Mesendoderm (in vitro differentiated cells): ENCODE measurements at regions not wholly inside any gene's neighbourhood (a gene's known extent, or its start where the extent isn't known, plus 50 kb on each side); places are given as distances from the start of the nearest gene placed in this dataset.

Source experiments
- DNase-seq: peaks from one replicate; pipeline ENCODE4 v3.0.0; 2013
- H2AK5ac ChIP-seq: 2 replicates; pipeline ENCODE4 v1.6.1; 2013; ENCODE audit warnings: low read length, inconsistent platforms
- H2BK120ac ChIP-seq: 2 replicates; pipeline ENCODE4 v1.6.1; 2013; ENCODE audit warnings: low read depth, mild to moderate bottlenecking, low read length, moderate library complexity, mixed read lengths
- H2BK15ac ChIP-seq: replicated peaks from 2 replicates; pipeline ENCODE4 v1.6.1; 2013; ENCODE audit warnings: low read depth, mild to moderate bottlenecking, moderate library complexity
- H2BK5ac ChIP-seq: 2 replicates; pipeline ENCODE4 v1.6.1; 2013; ENCODE audit warnings: low read length, inconsistent platforms
- H3K18ac ChIP-seq: 2 replicates; pipeline ENCODE4 v1.6.1; 2013; ENCODE audit warnings: mild to moderate bottlenecking, low read length, mixed read lengths
- H3K23ac ChIP-seq: one replicate; pipeline ENCODE4 v1.6.1; 2013; ENCODE audit warnings: low read length
- H3K27ac ChIP-seq: 2 replicates; pipeline ENCODE4 v1.5.1; 2013; ENCODE audit warnings: low read depth, mild to moderate bottlenecking, inconsistent platforms, low read length, moderate library complexity
- H3K27me3 ChIP-seq: 2 replicates; pipeline ENCODE4 v1.6.1; 2013; ENCODE audit warnings: low read length, control low read depth, mild to moderate bottlenecking, inconsistent platforms; ENCODE audit not compliant: insufficient read depth, poor library complexity
- H3K36me3 ChIP-seq: 2 replicates; pipeline ENCODE4 v1.6.1; 2013; ENCODE audit warnings: low read length, inconsistent platforms; ENCODE audit not compliant: control insufficient read depth, insufficient read depth
- H3K4ac ChIP-seq: one replicate; pipeline ENCODE4 v1.6.1; 2013; ENCODE audit warnings: low read depth, mild to moderate bottlenecking, low read length, moderate library complexity
- H3K4me1 ChIP-seq: 2 replicates; pipeline ENCODE4 v1.6.1; 2013; ENCODE audit warnings: low read depth, low read length, inconsistent platforms; ENCODE audit not compliant: control insufficient read depth
- H3K4me2 ChIP-seq: 2 replicates; pipeline ENCODE4 v1.6.1; 2013; ENCODE audit warnings: low read length
- H3K4me3 ChIP-seq: 2 replicates; pipeline ENCODE4 v1.5.1; 2013; ENCODE audit warnings: mild to moderate bottlenecking, low read length
- H3K56ac ChIP-seq: one replicate; pipeline ENCODE4 v1.6.1; 2013; ENCODE audit warnings: low read length
- H3K79me1 ChIP-seq: 2 replicates; pipeline ENCODE4 v1.6.1; 2013; ENCODE audit warnings: low read length, inconsistent platforms
- H3K79me2 ChIP-seq: 2 replicates; pipeline ENCODE4 v1.6.1; 2013; ENCODE audit warnings: mild to moderate bottlenecking, low read length; ENCODE audit not compliant: control insufficient read depth, insufficient read depth
- H3K9ac ChIP-seq: 2 replicates; pipeline ENCODE4 v1.6.1; 2013; ENCODE audit warnings: low read length, inconsistent platforms
- H4K5ac ChIP-seq: one replicate; pipeline ENCODE4 v1.6.1; 2013; ENCODE audit warnings: low read length
- H4K8ac ChIP-seq: one replicate; pipeline ENCODE4 v1.6.1; 2013; ENCODE audit warnings: low read depth, mild to moderate bottlenecking, control low read depth, low read length, moderate library complexity
- WGBS: extraction: QIAGEN DNeasy Blood & Tissue Kit; methylation state at CpG from one replicate; pipeline ENCODE4 v1.1.7; 2013; ENCODE audit warnings: low lambda C conversion rate, missing lambda C conversion rate; ENCODE audit not compliant: insufficient coverage; ENCODE audit errors: extremely low coverage; 5-methylcytosine and 5-hydroxymethylcytosine counted together

DNA sequence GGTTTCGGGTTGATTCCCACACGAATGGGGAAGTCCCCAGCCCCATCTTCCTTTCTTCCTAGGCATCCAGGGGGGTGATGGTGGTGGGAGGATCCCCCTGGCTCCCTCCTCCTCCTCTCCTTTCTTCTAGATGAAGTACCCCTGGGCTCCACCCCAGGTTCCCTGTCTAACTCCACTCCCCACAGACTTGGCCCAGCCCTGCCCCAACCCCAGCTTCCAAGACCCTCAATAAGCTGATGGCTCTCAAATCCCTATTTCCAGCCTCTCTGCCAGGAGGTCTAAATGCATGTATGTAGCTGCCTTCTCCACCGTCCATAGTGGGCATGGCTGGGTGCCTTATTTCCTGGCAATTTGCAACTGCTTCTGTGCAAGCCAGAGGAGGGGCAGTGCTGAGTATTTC is 383.7 kb downstream of the BCL11B start:
- no peak overlapping the region for H3K56ac ChIP-seq
- H2BK15ac ChIP-seq: no peak overlapping the region
- no peak overlapping the region for H3K4ac ChIP-seq
- no peak overlapping the region for H3K4me2 ChIP-seq
- no peak overlapping the region for H3K18ac ChIP-seq
- no peak overlapping the region for H3K27ac ChIP-seq
- no peaks in the 10 kb centered on the region for H3K79me2 ChIP-seq
- no peaks in the 10 kb centered on the region for H3K27me3 ChIP-seq
- no CpG with 5 or more reads among the region's 3 CpGs for WGBS
- no peak overlapping the region for H2AK5ac ChIP-seq
- no peaks in the 10 kb centered on the region for H3K36me3 ChIP-seq
- H2BK120ac ChIP-seq: no peak overlapping the region
- no peak overlapping the region for H4K5ac ChIP-seq
- H3K4me3 ChIP-seq: no peak overlapping the region
- H3K9ac ChIP-seq: no peak overlapping the region
- DNase-seq: no peak
- no peak overlapping the region for H3K23ac ChIP-seq
- H3K4me1 ChIP-seq: peaks cover 1% of the 10 kb centered on the region
- H2BK5ac ChIP-seq: no peak overlapping the region
- no peaks in the 10 kb centered on the region for H3K79me1 ChIP-seq
- no peak overlapping the region for H4K8ac ChIP-seq

DNA sequence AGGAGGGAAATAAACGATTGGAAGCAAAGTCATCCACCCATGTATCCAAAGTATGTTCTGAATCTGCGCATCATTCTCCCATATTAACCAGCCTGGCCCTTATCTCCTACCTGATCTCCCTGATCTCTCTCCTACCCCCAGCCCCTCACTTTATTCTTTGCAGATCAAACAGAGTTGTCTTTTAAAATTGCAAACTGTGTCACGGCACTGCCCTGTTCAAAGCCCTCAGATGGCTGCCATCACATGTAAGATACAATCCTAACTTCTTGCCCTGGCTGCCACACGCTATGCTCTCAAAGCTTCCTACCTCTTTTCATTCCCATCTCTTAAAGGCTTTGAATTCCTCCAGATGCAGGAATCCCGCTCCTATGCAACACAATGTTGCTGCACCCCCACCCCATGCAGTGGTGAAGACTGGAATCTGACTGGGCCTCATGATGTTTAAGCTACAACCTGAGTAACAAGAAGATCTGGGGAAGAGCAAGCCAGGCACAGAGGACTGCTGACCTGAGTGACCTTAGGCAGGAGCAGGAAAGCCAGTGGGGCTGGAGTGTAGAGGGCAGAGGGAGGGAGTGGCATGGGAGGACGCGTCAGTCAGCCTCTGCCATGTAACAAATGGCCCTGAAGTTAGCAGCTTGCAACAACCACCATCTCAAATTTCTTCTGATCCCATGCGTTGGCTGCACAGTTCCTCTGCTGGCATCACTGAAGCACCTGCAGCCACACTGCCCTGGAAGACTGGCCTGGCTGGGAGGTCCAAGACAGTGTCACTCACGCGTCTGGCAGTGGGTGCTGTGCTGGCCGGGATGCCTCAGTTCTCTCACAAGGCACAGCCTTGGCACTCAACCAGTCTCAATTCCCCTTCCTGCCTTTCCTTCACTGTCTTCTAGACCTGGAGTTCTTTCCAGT is 382.8 kb downstream of the BCL11B start:
- no CpG with 5 or more reads among the region's 11 CpGs for WGBS

GRCh38 chr14:98889836-98890185 is 382.2 kb downstream of the BCL11B start:
- Histone ChIP-seq H3K23ac (no peak overlapping the region), H2BK5ac (no peak overlapping the region), H4K8ac (no peak overlapping the region), H3K36me3 (no peaks in the 10 kb centered on the region), H3K79me2 (no peaks in the 10 kb centered on the region), H2AK5ac (no peak overlapping the region), H3K18ac (no peak overlapping the region), H3K27ac (no peak overlapping the region), H3K9ac (no peak overlapping the region), H3K4me1 (peaks cover 1% of the 10 kb centered on the region), H4K5ac (no peak overlapping the region), H3K4me3 (no peak overlapping the region), H2BK15ac (no peak overlapping the region), H3K27me3 (no peaks in the 10 kb centered on the region), H3K56ac (no peak overlapping the region), H3K79me1 (no peaks in the 10 kb centered on the region), H2BK120ac (no peak overlapping the region), H3K4ac (peak overlapping the region; percentile 6), H3K4me2 (no peak overlapping the region)
- DNase-seq: no peak
- WGBS: no CpG with 5 or more reads among the region's 8 CpGs

More for the DNA sequence above, 382.8 kb downstream of the BCL11B start:
- H2BK15ac ChIP-seq: no peak overlapping the region
- no peak overlapping the region for H4K5ac ChIP-seq
- H3K56ac ChIP-seq: no peak overlapping the region
- H3K79me2 ChIP-seq: no peaks in the 10 kb centered on the region
- H3K18ac ChIP-seq: no peak overlapping the region
- no peak overlapping the region for H3K4me2 ChIP-seq
- no peak overlapping the region for H3K27ac ChIP-seq
- DNase-seq: peak; percentile 64
- no peak overlapping the region for H4K8ac ChIP-seq
- peak overlapping the region; percentile 6 for H3K4ac ChIP-seq
- H3K79me1 ChIP-seq: no peaks in the 10 kb centered on the region
- H3K4me1 ChIP-seq: peaks cover 1% of the 10 kb centered on the region
- no peak overlapping the region for H3K9ac ChIP-seq
- H3K23ac ChIP-seq: no peak overlapping the region
- no peak overlapping the region for H2BK120ac ChIP-seq
- no peak overlapping the region for H2BK5ac ChIP-seq
- H2AK5ac ChIP-seq: no peak overlapping the region
- no peak overlapping the region for H3K4me3 ChIP-seq
- no peaks in the 10 kb centered on the region for H3K36me3 ChIP-seq
- H3K27me3 ChIP-seq: no peaks in the 10 kb centered on the region

DNA sequence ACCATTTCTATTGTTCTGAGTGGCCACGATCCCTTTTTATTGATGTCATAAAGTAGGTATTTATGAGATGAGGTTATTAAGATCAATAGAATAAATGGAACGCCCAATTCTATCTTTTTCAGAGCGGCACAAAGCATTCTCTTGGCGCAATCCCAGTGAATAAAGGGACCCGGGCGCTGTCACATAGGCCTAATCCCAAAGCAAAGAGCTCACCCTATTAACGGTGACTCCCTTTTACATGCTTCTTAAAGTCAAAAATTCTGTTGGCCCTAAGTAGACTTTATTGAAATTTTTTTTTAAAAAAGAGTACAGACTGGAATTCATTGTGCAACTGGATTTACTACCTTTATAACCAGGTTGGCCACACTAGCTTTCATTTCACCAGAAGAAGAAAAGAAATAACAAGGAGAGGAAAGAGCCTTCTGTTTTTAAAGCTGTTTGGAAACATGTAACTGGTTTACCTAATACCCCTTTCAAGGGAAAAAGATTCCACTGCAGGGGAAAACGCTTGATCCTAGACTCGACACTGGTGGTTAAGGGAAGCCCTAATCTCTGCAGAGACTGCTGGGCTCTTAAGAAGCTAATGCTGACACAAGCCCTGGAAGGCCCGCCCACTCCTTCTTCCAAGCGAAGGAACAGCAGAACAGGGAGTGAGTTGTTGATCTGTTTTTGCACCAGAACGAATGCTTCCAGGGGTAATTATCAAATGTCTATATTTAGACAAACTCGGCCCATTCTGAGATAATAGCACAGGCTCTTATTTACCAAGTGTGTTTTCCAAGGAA is 381.2 kb downstream of the BCL11B start:
- Histone ChIP-seq H4K8ac (no peak overlapping the region), H2BK15ac (no peak overlapping the region), H3K23ac (no peak overlapping the region), H3K79me1 (no peaks in the 10 kb centered on the region), H3K56ac (no peak overlapping the region), H2AK5ac (no peak overlapping the region), H3K18ac (no peak overlapping the region), H2BK5ac (no peak overlapping the region), H3K4ac (no peak overlapping the region), H2BK120ac (no peak overlapping the region), H3K9ac (no peak overlapping the region), H3K4me2 (no peak overlapping the region), H3K27me3 (no peaks in the 10 kb centered on the region), H3K36me3 (no peaks in the 10 kb centered on the region), H4K5ac (no peak overlapping the region), H3K27ac (no peak overlapping the region), H3K4me3 (no peak overlapping the region), H3K4me1 (no peaks in the 10 kb centered on the region), H3K79me2 (no peaks in the 10 kb centered on the region)
- peak; percentile 44 for DNase-seq
- WGBS: no CpG with 5 or more reads among the region's 13 CpGs

DNA sequence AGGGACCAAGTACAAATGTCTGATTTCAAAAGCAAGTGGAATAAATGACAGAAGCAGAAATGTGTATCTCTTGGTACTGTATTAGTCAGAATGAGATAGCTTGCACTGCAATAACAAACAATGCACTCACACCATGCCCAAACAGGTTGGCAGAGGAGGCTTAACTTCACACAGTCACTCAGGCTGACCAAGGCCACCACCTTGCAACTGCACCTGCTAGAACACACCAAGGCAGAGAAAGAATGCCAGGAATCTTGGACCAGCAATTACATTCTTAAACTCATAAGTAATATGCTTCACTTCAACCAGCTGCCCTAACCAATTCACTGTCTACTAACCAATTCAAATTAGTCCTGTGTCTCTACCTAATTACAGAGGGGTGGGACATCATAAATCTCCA is 378.3 kb downstream of the BCL11B start:
- H3K18ac ChIP-seq: no peak overlapping the region
- H3K56ac ChIP-seq: no peak overlapping the region
- no peak overlapping the region for H2AK5ac ChIP-seq
- no peak overlapping the region for H4K5ac ChIP-seq
- no peaks in the 10 kb centered on the region for H3K27me3 ChIP-seq
- H3K4me2 ChIP-seq: no peak overlapping the region
- H3K4me3 ChIP-seq: no peak overlapping the region
- no peaks in the 10 kb centered on the region for H3K79me2 ChIP-seq
- no peaks in the 10 kb centered on the region for H3K36me3 ChIP-seq
- no peak overlapping the region for H3K27ac ChIP-seq
- no peak overlapping the region for H2BK15ac ChIP-seq
- H3K79me1 ChIP-seq: no peaks in the 10 kb centered on the region
- H3K4me1 ChIP-seq: no peaks in the 10 kb centered on the region
- no peak overlapping the region for H4K8ac ChIP-seq
- no peak overlapping the region for H3K9ac ChIP-seq
- DNase-seq: no peak
- H2BK120ac ChIP-seq: no peak overlapping the region
- H3K23ac ChIP-seq: no peak overlapping the region
- H3K4ac ChIP-seq: no peak overlapping the region
- no peak overlapping the region for H2BK5ac ChIP-seq
